Stimulated activated CD8-positive, alpha-beta memory T cell treated with anti-CD3 and anti-CD28 coated beads, Interleukin-15, amount 100 ng/mL, for 48 hours (primary cell): ENCODE measurements at regions not wholly inside any gene's neighbourhood (a gene's known extent, or its start where the extent isn't known, plus 50 kb on each side); places are given as distances from the start of the nearest gene placed in this dataset.

Source experiments
- DNase-seq, 2 donors: peaks; one replicate each; pipeline ENCODE4 v3.0.0-alpha.2; 2020; ENCODE audit warnings: low read depth in 2 of 2

DNA sequence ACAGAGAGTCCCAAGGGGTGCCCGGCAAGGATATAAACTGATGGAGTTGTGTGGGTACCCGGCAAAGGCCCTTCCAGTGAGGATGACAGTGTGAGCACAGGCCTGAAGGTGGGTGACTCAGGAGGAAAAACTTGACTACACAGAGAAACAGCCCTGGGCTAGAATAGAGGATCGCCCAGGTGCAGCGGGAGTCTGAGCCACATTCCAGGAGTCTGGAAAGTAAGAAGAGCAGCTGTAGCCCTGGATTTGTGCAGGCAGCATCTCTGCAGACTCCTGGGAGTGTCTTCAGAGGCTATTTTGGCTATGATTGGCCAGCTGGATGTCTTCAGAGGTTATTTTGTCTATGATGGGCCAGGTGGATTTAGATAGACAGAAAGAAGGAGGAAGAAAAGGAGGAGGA is 367.6 kb upstream of the MKI67 start:
- DNase-seq, result no peak

- DNase-seq, result no peak
Observed at GRCh38 chr10:128494665-128495064, 368.4 kb upstream of the MKI67 start.

DNA sequence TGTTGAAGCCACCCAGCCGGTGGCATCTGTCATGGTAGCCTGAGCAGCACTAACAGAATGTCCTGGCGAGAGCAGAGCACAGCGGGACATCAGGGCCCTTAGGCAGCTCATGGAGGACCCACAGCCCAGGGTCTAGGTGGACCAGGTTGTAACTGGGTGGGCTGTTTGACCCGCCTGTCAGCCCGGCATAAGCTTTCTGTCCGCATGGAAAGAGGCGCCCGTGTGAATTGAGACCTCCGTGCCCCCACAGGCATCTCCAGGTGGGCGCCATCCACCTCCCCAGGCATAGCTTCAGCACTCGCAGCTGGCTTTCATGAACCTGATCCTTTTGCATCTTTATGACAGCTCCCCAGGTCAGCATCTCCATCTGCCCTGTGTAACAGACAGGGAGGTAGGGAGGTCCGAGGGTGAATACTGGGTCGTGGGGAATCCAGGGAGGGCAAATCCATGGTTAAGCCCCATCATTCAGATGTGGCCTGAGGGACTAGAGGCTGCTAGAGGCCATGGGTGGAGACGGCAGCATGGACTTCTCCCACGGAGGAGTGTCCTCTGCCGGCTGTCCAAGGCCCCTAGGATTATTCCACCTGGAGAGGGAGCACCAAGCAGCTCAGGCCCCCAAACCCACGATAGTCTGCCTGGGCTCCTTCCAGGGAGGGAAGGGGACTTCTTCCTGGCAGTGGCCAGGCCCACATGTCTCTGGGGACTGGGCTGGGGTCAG is 371.6 kb upstream of the MKI67 start:
- DNase-seq, result no peak

DNA sequence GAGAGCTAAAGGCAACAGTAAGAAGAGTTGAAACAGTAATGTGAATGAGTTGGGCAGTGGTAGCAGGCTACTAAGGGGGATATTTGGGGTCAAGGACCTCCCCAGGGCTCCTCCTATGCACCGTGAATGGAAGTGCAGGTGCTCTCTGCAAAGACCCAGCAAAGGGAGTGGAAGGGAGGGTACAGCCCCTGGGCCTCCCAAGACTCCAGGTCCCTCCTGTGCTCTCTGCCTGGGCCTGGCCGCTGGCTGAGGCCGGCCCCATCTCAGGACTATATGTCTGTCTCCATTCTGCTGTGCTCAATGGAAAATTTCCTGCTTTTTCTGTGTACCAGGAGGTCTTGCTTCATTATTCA is 372.1 kb upstream of the MKI67 start:
- no peak for DNase-seq

DNA sequence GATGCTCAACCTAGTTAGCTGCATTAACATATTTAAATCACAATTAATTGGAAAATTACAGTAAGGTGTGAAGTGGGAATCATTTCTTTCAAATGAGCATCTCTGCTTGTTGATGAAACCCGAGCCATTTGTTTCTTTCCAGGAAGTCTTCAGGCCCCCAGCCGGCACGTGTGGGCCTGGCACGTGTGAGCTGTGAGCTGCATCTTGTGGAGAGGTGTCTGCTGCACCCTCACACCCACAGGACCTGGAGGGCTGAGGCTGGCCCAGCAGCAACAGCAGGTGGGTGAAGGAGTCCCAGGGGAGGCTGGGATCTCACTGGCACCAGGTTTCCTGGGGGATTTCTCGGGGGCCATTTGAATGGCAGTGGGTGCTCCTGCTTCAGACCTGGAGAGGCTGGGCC is 372.5 kb upstream of the MKI67 start:
- no peak for DNase-seq

- no peak for DNase-seq
Observed at GRCh38 chr10:128499486-128499885, 373.3 kb upstream of the MKI67 start.

GRCh38 chr10:128499956-128500355 is 373.7 kb upstream of the MKI67 start:
- no peak for DNase-seq

DNA sequence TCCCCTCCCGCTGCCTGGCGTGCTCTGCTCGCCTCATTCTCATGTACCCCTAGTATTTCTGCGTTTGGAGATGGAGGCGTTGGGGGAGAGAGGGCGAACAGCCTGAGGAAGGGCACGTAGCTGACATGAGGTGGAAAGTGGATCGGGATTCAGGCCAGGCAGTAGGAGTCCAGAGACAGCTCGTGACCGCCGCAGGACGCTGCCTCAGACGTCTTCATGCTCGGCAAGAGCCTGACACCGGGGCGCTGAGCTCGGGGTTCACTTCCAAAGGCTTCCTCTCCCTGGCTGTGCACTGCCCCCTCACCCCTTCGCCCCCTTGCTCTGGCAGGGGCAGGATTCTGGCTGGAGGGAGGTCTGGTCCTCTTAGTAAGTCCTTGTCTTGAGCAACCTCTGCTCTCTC is 374.4 kb upstream of the MKI67 start:
- no peak for DNase-seq

GRCh38 chr10:128505346-128505745 is 379.1 kb upstream of the MKI67 start:
- no peak for DNase-seq

- no peak for DNase-seq
Observed at GRCh38 chr10:128506423-128506822, 380.2 kb upstream of the MKI67 start.

DNA sequence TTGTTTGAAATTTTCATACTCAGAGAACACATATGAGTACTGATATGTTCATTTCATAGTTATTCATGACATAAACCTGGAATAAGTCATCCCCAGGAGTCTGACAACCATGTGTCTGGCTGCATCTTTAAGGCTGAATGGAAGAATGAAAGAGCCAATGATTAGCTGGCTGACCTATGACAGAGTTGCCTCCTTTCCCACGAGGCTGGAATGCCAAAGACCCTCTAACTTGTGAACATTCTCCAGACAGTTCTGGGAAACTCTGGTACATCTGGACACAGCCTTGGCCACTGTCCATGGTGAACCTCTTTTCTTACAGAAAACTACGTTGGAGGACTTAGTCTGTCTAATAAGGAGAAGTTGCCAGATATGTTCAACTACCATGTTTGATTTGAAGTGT is 380.8 kb upstream of the MKI67 start:
- DNase-seq, result no peak

GRCh38 chr10:128511284-128511683 is 385.1 kb upstream of the MKI67 start:
- no peak for DNase-seq

- DNase-seq, result no peak
Observed at GRCh38 chr10:128512767-128513166, 386.5 kb upstream of the MKI67 start.

- DNase-seq, result no peak
Observed at GRCh38 chr10:128514536-128514935, 388.3 kb upstream of the MKI67 start.

DNA sequence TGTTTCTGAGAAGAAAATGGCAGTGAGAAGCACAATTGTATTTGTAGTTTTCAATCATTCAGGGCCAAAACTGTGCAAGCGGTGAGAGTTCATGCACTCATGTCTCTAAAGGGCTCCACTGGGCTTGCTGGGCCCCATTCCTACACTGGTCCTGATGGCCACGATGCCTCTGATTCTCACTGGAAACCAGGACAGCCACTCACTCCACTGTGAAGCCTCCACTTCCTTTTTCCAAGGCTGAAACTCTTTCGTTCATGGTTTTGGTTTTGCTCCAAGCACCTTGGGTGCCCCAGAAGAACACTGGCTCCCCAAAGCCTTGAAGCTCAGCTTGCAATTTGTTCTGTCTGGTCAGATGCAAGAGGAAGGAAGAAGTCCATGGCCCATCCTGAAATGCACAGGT is 390.0 kb upstream of the MKI67 start:
- no peak for DNase-seq

GRCh38 chr10:128517167-128517566 is 390.9 kb upstream of the MKI67 start:
- DNase-seq, result no peak

- no peak for DNase-seq
Observed at GRCh38 chr10:128518000-128518399, 391.8 kb upstream of the MKI67 start.

DNA sequence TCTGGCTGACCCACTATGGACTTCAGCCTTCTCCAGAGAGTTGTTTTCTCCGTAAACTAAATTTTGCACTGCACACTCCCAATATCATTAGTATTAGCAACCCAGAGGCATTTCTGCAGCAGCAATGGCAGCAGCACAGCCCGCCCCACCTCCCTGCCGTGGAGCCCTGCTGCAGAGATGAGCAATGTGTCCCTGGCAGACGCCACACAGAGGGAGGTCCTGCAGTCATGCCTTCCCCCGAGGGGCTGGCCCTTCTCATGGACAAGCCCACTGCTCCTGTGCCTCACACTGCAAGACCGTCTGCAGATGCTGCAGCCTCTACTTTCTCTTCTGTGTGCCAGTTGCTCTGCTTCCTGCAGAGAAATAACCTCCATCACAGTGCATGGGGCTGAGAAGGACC is 393.4 kb upstream of the MKI67 start:
- no peak for DNase-seq

DNA sequence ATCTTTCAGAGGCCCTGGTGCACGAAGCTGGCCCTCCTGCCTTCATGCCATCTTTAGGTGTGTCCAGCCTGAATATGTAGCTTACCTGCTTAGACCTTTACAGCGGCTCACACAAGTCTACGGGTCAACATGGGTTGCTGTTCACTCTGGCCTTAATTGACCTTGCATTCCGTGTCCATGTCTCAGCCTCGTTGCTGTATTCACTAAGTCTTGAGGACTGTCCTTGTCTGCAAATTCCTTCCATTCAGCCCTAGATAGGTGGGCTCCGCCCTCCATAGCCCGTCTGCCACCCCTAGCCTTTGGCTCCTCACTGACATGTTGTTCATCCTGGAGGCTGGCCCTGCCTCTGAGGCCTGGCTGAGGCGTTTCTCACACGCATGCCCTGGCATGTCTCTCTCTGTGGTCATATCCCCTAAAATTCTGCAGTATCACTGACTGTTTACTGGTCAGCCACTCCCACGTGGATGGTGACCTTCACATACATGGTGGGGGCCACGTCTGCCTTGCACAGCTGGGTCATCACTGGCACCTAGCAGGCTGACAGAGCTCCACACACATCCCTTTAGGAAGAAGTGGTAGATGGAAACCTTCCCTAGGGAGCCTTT is 394.1 kb upstream of the MKI67 start:
- no peak for DNase-seq

DNA sequence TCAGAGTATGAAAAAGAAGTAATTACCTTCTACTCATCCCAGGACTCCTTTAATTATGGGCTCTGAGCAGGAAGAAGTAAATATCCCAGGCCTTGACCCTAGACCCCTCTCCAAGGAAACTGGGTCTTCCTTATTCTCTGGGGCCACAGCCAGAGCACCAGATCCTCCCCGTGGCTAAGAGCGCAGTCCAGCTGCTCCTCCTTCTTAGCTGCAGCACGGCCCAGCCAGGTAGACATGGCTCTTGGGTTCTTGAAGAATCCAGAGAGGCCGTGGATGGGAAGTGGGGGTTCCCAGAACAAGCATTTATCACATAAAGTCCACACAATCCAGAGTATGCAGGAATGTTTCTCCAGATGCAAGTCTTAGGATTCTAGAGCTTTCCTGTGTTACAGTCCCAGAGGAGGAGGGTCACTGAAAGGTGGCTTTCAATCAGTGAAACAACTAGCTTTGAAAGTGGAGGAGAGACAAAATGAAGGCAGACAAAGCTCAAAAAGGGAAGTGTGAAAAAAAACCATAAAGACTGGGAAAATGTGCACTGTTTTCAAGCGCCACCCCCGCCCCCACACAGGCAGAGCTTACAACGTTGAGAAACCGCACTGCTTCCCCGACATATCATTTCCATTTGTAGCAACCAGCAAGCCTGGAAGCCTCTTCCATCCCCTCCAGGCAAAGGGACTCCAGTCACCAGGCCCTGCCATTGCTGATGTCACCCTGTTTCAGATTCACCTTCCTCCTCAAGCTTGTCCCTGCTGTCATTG is 396.5 kb upstream of the MKI67 start:
- no peak for DNase-seq

GRCh38 chr10:128525444-128525843 is 399.2 kb upstream of the MKI67 start:
- DNase-seq, result no peak

- DNase-seq, result no peak
Observed at GRCh38 chr10:128525936-128526335, 399.7 kb upstream of the MKI67 start.

DNA sequence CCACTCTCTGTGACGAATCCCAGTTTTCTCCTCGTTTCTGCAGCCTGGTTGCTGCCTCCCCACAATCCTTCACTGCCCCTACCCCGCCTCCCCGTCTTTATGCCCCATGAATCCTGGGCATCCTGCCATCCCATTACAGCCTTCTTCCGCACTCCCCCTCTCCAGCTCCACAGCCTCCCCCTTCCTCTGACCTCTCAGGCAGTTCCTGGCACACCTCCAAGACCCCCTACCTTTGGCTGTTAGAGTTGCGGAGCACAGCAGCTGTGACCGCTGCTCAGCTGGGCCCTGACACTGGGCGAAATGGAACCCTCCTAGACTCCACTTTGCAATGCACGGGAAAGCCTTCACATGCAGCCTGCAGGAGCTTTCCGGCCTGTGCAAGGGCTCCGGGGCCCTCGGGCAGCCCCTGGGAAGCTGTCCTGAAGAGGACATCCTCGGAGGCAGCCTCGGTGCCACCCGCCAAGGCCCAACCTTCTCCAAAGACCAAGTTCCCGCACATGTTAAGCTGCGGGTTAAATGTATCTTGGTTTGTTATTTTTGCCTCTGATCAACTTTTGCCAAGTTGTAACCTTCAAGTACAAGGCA is 400.7 kb upstream of the MKI67 start:
- DNase-seq, result no peak
